Bronchial epithelial cell (primary cell): ENCODE measurements at regions not wholly inside any gene's neighbourhood (a gene's known extent, or its start where the extent isn't known, plus 50 kb on each side); places are given as distances from the start of the nearest gene placed in this dataset.

Experiments used
- DNase-seq: peaks from one replicate; pipeline ENCODE4 v3.0.0-alpha.2; 2010; ENCODE audit warnings: low read depth
- FAIRE-seq: peaks from 2 replicates; lab custom pipeline; 2011; peaks lifted over from hg19 to GRCh38; lab: Jason Lieb, UNC
- H3K27me3 ChIP-seq: 2 replicates; pipeline ENCODE4 v1.5.1; 2011; ENCODE audit warnings: low read length; ENCODE audit not compliant: control insufficient read depth, insufficient read depth
- H3K36me3 ChIP-seq: 2 replicates; pipeline ENCODE4 v1.5.1; 2011; ENCODE audit warnings: low read length; ENCODE audit not compliant: control insufficient read depth, insufficient read depth
- H3K4me3 ChIP-seq: 2 replicates; pipeline ENCODE4 v1.5.1; 2011; ENCODE audit warnings: mild to moderate bottlenecking, low read depth, low read length, control low read depth
- CTCF ChIP-seq: IDR thresholded peaks from 2 replicates; pipeline ENCODE4 v1.5.1; 2011; ENCODE audit warnings: mild to moderate bottlenecking, moderate library complexity, low read length, control low read depth, inconsistent platforms; ENCODE audit not compliant: insufficient read depth, severe bottlenecking

DNA sequence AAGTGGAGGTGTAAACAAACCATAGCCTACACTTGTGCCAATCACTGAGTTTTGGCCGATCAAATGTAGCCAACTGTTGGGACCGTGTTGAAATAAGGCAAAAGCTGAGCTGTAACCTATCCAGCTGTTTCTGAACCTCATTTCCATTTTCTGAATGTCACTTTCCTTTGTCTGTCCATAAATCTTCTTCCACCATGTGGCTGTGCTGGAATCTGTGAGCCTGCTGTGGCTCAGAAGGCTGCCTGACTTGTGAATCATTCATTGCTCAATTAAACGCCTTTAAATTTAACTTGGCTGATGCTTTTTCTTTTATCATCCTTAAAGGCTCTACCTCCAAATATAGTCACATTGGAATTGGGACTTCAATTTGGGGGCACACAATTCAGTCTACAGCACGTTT is 203.1 kb upstream of the MPPED2 start:
- Histone ChIP-seq H3K27me3 (no peaks in the 10 kb centered on the region), H3K36me3 (no peaks in the 10 kb centered on the region), H3K4me3 (no peak overlapping the region)
- no peak for TF ChIP-seq CTCF
- FAIRE-seq (no peak), DNase-seq (peak; percentile 1)

DNA sequence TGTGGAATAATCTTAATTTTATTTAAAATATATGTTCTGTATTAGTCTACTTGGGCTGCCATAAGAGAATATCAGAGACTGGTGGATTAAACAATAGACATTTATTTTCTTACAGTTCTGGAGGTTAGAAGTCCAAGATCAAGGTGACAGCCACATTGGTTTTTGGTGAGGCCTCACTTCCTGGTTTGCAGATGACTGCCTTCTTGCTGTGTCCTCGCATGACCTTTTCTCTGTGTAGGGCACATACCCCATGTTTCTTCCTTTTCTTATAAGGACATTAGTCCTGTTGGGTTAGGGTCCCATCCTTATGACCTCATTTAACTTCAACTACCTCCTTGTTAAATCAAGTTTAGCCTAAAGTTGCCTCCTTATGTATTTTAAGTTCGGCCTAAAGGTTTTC is 202.7 kb upstream of the MPPED2 start:
- FAIRE-seq = no peak
- DNase-seq = no peak
- Histone ChIP-seq H3K4me3 (no peak overlapping the region), H3K36me3 (no peaks in the 10 kb centered on the region), H3K27me3 (no peaks in the 10 kb centered on the region)
- TF ChIP-seq CTCF = no peak

DNA sequence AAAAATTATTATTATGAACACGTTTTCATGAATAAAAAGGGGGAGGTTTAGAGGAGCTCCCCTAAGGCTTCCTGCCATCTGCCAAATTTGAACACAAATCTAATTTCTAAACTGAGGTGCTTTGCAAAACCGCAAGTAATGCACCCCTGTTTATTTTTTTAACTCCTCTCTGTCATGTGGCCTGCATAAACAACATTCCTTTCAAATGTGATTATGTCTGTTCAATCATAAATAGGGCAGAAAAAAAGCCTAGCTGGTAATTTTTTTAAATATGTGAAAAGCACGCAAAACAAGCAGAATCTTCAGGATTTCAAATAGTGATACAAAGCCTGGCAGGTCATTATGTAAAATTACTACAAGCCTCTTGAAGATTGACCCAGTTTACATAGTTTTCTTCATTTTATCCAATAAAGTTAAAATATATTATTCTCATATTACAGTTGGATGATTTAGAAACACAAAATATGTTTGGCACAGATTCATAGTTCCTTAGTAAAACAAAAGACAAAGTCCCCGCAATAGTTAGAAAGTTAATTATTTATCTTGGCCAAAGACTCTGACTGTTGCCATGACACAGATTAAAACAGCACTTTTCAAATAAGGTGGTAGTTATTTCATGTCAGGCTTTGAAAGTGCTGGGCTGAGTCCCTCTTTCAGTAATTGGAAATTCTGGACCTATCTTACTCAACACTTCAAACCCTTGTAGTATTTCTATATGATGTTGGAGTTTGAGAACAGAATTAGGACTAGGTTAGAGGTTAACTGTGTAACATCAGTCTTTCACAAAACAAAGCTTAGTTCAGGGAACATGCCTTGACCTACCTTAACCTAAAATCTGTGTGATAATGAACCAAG is 200.3 kb upstream of the MPPED2 start:
- H3K27me3 ChIP-seq = no peaks in the 10 kb centered on the region
- H3K4me3 ChIP-seq = no peak overlapping the region
- no peak for FAIRE-seq
- H3K36me3 ChIP-seq = no peaks in the 10 kb centered on the region
- TF ChIP-seq CTCF = no peak
- no peak for DNase-seq

DNA sequence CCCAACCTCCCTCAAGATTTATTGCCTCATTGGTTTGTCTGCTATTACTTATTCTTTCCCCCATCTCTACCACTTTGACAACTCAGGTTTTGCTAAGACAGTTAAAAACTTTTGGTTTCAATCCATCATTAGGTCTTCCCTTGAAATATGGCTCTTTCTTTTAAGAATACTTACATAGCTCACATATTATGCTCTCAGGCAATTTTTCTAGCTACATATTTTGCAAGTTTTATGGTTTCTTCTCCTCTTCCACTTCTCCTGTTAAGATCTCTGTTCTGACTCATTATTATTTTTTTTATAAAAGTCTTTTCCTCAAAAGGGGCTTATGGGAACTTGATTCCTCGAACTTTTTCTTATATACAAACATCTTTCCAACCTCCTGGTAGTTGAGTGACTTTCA is 192.4 kb upstream of the MPPED2 start:
- no peak for FAIRE-seq
- Histone ChIP-seq H3K27me3 (no peaks in the 10 kb centered on the region), H3K4me3 (no peak overlapping the region), H3K36me3 (no peaks in the 10 kb centered on the region)
- DNase-seq = no peak
- TF ChIP-seq CTCF = no peak

DNA sequence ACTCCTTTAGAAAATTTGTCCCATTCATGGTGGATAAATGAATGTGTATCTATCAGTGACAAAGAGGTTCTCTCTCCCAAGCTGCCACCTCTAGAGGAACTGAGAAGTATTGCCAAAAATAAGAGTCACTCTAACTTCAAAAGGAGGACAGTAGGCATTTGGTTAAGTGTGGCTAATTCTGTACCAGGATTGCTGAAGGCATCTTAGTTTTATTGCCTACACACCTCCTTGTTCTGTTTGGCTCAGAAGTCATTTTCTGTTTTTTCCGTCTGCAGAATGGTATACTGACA is 189.0 kb upstream of the MPPED2 start:
- DNase-seq (no peak), FAIRE-seq (no peak)
- H3K36me3 ChIP-seq = no peaks in the 10 kb centered on the region
- no peaks in the 10 kb centered on the region for H3K27me3 ChIP-seq
- TF ChIP-seq CTCF = no peak
- no peak overlapping the region for H3K4me3 ChIP-seq
